Activated CD4-positive, alpha-beta T cell treated with anti-CD3 and anti-CD28 coated beads, Interleukin-2, amount 10 ng/mL, durations not matched to agents 7 days and 5 days (primary cell): ENCODE measurements at regions not wholly inside any gene's neighbourhood (a gene's known extent, or its start where the extent isn't known, plus 50 kb on each side); places are given as distances from the start of the nearest gene placed in this dataset.

Experiments
- CTCF ChIA-PET: fragments of 350-600 bp; sonication (Branson Sonifier 250); formaldehyde crosslinking; loops from one replicate; lab custom pipeline; 2021; ENCODE audit warnings: antibody characterized with exemption; lab: Charles Lee
- POLR2A ChIA-PET: fragments of 350-600 bp; sonication (Branson Sonifier 250); formaldehyde crosslinking; loops from one replicate; lab custom pipeline; 2021; ENCODE audit warnings: antibody characterized with exemption; lab: Charles Lee
- DNase-seq: peaks from one replicate; pipeline ENCODE4 v3.0.0-alpha.2; 2020
- H3K27ac Mint-ChIP-seq: one replicate; pipeline ENCODE4 v1.8.0; 2021; ENCODE audit warnings: mild to moderate bottlenecking, moderate library complexity, mixed read lengths
- H3K27me3 Mint-ChIP-seq: one replicate; pipeline ENCODE4 v1.8.0; 2021; ENCODE audit warnings: mixed read lengths
- H3K36me3 Mint-ChIP-seq: one replicate; pipeline ENCODE4 v1.8.0; 2021; ENCODE audit warnings: low read depth, mixed read lengths
- H3K4me1 Mint-ChIP-seq: one replicate; pipeline ENCODE4 v1.8.0; 2021; ENCODE audit warnings: mixed read lengths
- H3K4me3 Mint-ChIP-seq: one replicate; pipeline ENCODE4 v1.8.0; 2021; ENCODE audit warnings: mild to moderate bottlenecking, moderate library complexity, mixed read lengths
- H3K9me3 Mint-ChIP-seq: one replicate; pipeline ENCODE4 v1.8.0; 2021; ENCODE audit warnings: mixed read lengths

GRCh38 chr11:11069841-11070835 lies 212.3 kb upstream of the ZBED5 start:
- no peak overlapping the region for H3K27ac Mint-ChIP-seq
- CTCF ChIA-PET, result interaction anchor here (0.6 to 1.5 kb wide), 4 partner anchors 8 to 1247 kb away, joined by 3 to 4 read pairs (median 3); no protein-coding TSS in a partner anchor
- DNase-seq, result no peak
- no peaks in the 10 kb centered on the region for H3K4me1 Mint-ChIP-seq
- POLR2A ChIA-PET, result no interaction called here
- no peaks in the 10 kb centered on the region for H3K9me3 Mint-ChIP-seq
- no peak overlapping the region for H3K4me3 Mint-ChIP-seq
- H3K27me3 Mint-ChIP-seq, result no peaks in the 10 kb centered on the region
- H3K36me3 Mint-ChIP-seq, result no peaks in the 10 kb centered on the region

GRCh38 chr11:11068113-11068512 lies 210.3 kb upstream of the ZBED5 start:
- Mint-ChIP-seq H3K27ac (no peak overlapping the region), H3K4me3 (no peak overlapping the region), H3K4me1 (no peaks in the 10 kb centered on the region), H3K27me3 (no peaks in the 10 kb centered on the region), H3K36me3 (no peaks in the 10 kb centered on the region), H3K9me3 (no peaks in the 10 kb centered on the region)
- no peak for DNase-seq
- ChIA-PET POLR2A (no interaction called here), CTCF (interaction anchor here (0.8 kb wide), 1 partner anchor 30 kb away, joined by 3 read pairs; no protein-coding TSS in a partner anchor)

- Mint-ChIP-seq H3K4me1 (no peaks in the 10 kb centered on the region), H3K27ac (no peak overlapping the region), H3K27me3 (no peaks in the 10 kb centered on the region), H3K4me3 (no peak overlapping the region), H3K9me3 (no peaks in the 10 kb centered on the region), H3K36me3 (no peaks in the 10 kb centered on the region)
- ChIA-PET CTCF (interaction anchor here (1.2 to 2.1 kb wide), 2 partner anchors 8 to 16 kb away, joined by 3 to 6 read pairs; no protein-coding TSS in a partner anchor), POLR2A (no interaction called here)
- no peak for DNase-seq
These were observed 207.5 kb upstream of the ZBED5 start for GRCh38 chr11:11065396-11065795.

- H3K27ac Mint-ChIP-seq, result no peak overlapping the region
- ChIA-PET CTCF (interaction anchor here (1.3 to 1.8 kb wide), 3 partner anchors 8 to 99 kb away, joined by 3 to 6 read pairs (median 4); no protein-coding TSS in a partner anchor), POLR2A (no interaction called here)
- no peak for DNase-seq
- H3K4me1 Mint-ChIP-seq, result no peaks in the 10 kb centered on the region
- H3K36me3 Mint-ChIP-seq, result no peaks in the 10 kb centered on the region
- H3K9me3 Mint-ChIP-seq, result peaks cover 13% of the 10 kb centered on the region
- H3K27me3 Mint-ChIP-seq, result no peaks in the 10 kb centered on the region
- no peak overlapping the region for H3K4me3 Mint-ChIP-seq
These were observed 199.6 kb upstream of the ZBED5 start for GRCh38 chr11:11057472-11057854.

- Mint-ChIP-seq H3K9me3 (peaks cover 13% of the 10 kb centered on the region), H3K4me3 (no peak overlapping the region), H3K36me3 (no peaks in the 10 kb centered on the region), H3K4me1 (no peaks in the 10 kb centered on the region), H3K27ac (no peak overlapping the region), H3K27me3 (no peaks in the 10 kb centered on the region)
- ChIA-PET POLR2A (no interaction called here), CTCF (interaction anchor here (1.3 to 1.8 kb wide), 3 partner anchors 9 to 100 kb away, joined by 3 to 6 read pairs (median 4); no protein-coding TSS in a partner anchor)
- no peak for DNase-seq
These were observed 199.1 kb upstream of the ZBED5 start for GRCh38 chr11:11056749-11057471.

GRCh38 chr11:11056316-11056715 lies 198.5 kb upstream of the ZBED5 start:
- H3K36me3 Mint-ChIP-seq, result no peaks in the 10 kb centered on the region
- no peak for DNase-seq
- H3K4me1 Mint-ChIP-seq, result no peaks in the 10 kb centered on the region
- H3K4me3 Mint-ChIP-seq, result no peak overlapping the region
- CTCF ChIA-PET, result interaction anchor here (1.8 kb wide), 1 partner anchor 14 kb away, joined by 4 read pairs; no protein-coding TSS in a partner anchor
- POLR2A ChIA-PET, result no interaction called here
- peaks cover 13% of the 10 kb centered on the region for H3K9me3 Mint-ChIP-seq
- no peaks in the 10 kb centered on the region for H3K27me3 Mint-ChIP-seq
- no peak overlapping the region for H3K27ac Mint-ChIP-seq

GRCh38 chr11:11047851-11048610 lies 190.2 kb upstream of the ZBED5 start:
- no peaks in the 10 kb centered on the region for H3K9me3 Mint-ChIP-seq
- DNase-seq, result no peak
- no peak overlapping the region for H3K4me3 Mint-ChIP-seq
- no peaks in the 10 kb centered on the region for H3K27me3 Mint-ChIP-seq
- no peaks in the 10 kb centered on the region for H3K4me1 Mint-ChIP-seq
- CTCF ChIA-PET, result interaction anchor here (1.0 kb wide), 1 partner anchor 22 kb away, joined by 3 read pairs; no protein-coding TSS in a partner anchor
- H3K27ac Mint-ChIP-seq, result no peak overlapping the region
- no peaks in the 10 kb centered on the region for H3K36me3 Mint-ChIP-seq
- POLR2A ChIA-PET, result no interaction called here

- Mint-ChIP-seq H3K4me1 (no peaks in the 10 kb centered on the region), H3K9me3 (no peaks in the 10 kb centered on the region), H3K36me3 (no peaks in the 10 kb centered on the region), H3K4me3 (no peak overlapping the region), H3K27ac (no peak overlapping the region), H3K27me3 (no peaks in the 10 kb centered on the region)
- ChIA-PET POLR2A (no interaction called here), CTCF (no interaction called here)
- no peak for DNase-seq
These were observed 188.9 kb upstream of the ZBED5 start for GRCh38 chr11:11046781-11047180.

- Mint-ChIP-seq H3K36me3 (no peaks in the 10 kb centered on the region), H3K27ac (no peak overlapping the region), H3K27me3 (no peaks in the 10 kb centered on the region), H3K4me1 (no peaks in the 10 kb centered on the region), H3K9me3 (no peaks in the 10 kb centered on the region), H3K4me3 (no peak overlapping the region)
- ChIA-PET POLR2A (no interaction called here), CTCF (no interaction called here)
- no peak for DNase-seq
These were observed 187.5 kb upstream of the ZBED5 start for GRCh38 chr11:11045156-11045930.

- Mint-ChIP-seq H3K4me1 (no peaks in the 10 kb centered on the region), H3K9me3 (no peaks in the 10 kb centered on the region), H3K36me3 (no peaks in the 10 kb centered on the region), H3K27ac (no peak overlapping the region), H3K27me3 (no peaks in the 10 kb centered on the region), H3K4me3 (no peak overlapping the region)
- ChIA-PET CTCF (no interaction called here), POLR2A (no interaction called here)
- DNase-seq, result no peak
These were observed 186.4 kb upstream of the ZBED5 start for GRCh38 chr11:11044137-11044855.

- DNase-seq, result no peak
- Mint-ChIP-seq H3K36me3 (no peaks in the 10 kb centered on the region), H3K4me1 (no peaks in the 10 kb centered on the region), H3K27ac (no peak overlapping the region), H3K9me3 (no peaks in the 10 kb centered on the region), H3K4me3 (no peak overlapping the region), H3K27me3 (no peaks in the 10 kb centered on the region)
- CTCF ChIA-PET, result no interaction called here
- POLR2A ChIA-PET, result no interaction called here
These were observed 185.9 kb upstream of the ZBED5 start for GRCh38 chr11:11043721-11044120.
